Activated CD8-positive, alpha-beta T cell treated with anti-CD3 and anti-CD28 coated beads for 36 hours (primary cell): ENCODE measurements at regions not wholly inside any gene's neighbourhood (a gene's known extent, or its start where the extent isn't known, plus 50 kb on each side); places are given as distances from the start of the nearest gene placed in this dataset.
"Not testable (repeated sequence)": the region's sequence is repeated elsewhere in the genome, so short reads cannot be mapped to it uniquely, and the experiment has no call there.

Experiments used
- ATAC-seq: fragments of 200-7000 bp; cut with Tn5 transposase; one replicate; pipeline ENCODE4 v1.10.0; 2021; ENCODE audit warnings: mild to moderate bottlenecking, moderate library complexity
- CTCF ChIA-PET: fragments of 350-600 bp; sonication (Branson Sonifier 250); formaldehyde crosslinking; loops from one replicate; lab custom pipeline; 2021; ENCODE audit warnings: antibody characterized with exemption; lab: Charles Lee
- POLR2A ChIA-PET: fragments of 350-600 bp; sonication (Branson Sonifier 250); formaldehyde crosslinking; loops from one replicate; lab custom pipeline; 2021; ENCODE audit warnings: antibody characterized with exemption; lab: Charles Lee
- DNase-seq: peaks from one replicate; pipeline ENCODE4 v3.0.0-alpha.2; 2020
- H3K27ac Mint-ChIP-seq: one replicate; pipeline ENCODE4 v1.8.0; 2021; ENCODE audit warnings: mild to moderate bottlenecking, mixed read lengths
- H3K27me3 Mint-ChIP-seq: one replicate; pipeline ENCODE4 v1.8.0; 2021; ENCODE audit warnings: mixed read lengths
- H3K36me3 Mint-ChIP-seq: one replicate; pipeline ENCODE4 v1.8.0; 2021; ENCODE audit warnings: low read depth, mixed read lengths
- H3K4me1 Mint-ChIP-seq: one replicate; pipeline ENCODE4 v1.8.0; 2021; ENCODE audit warnings: low read depth, mixed read lengths
- H3K4me3 Mint-ChIP-seq: one replicate; pipeline ENCODE4 v1.8.0; 2021; ENCODE audit warnings: mild to moderate bottlenecking, moderate library complexity, mixed read lengths
- H3K9me3 Mint-ChIP-seq: one replicate; pipeline ENCODE4 v1.8.0; 2021; ENCODE audit warnings: mixed read lengths
- CTCF ChIP-seq: fragments of 200-600 bp; IDR thresholded peaks from one replicate; pipeline ENCODE4 v1.8.0; 2022; ENCODE audit warnings: antibody characterized with exemption, mild to moderate bottlenecking
- intact Hi-C: fragments of 100-400 bp; cut with micrococcal nuclease; formaldehyde crosslinking; loops from one replicate; pipeline ENCODE4 v1.10.0; 2022

- ChIA-PET POLR2A (interaction anchor here (0.7 kb wide), 1 partner anchor 678 kb away, joined by 3 read pairs; no protein-coding TSS in a partner anchor), CTCF (no interaction called here)
Measured at GRCh38 chr5:62825623-62826220, 247.1 kb downstream of the LRRC70 start.

GRCh38 chr5:62824936-62825335, 246.3 kb downstream of the LRRC70 start:
- DNase-seq: no peak
- Mint-ChIP-seq H3K4me3 (no peak overlapping the region), H3K27me3 (peaks cover 2% of the 10 kb centered on the region), H3K27ac (no peak overlapping the region), H3K9me3 (no peaks in the 10 kb centered on the region), H3K4me1 (no peaks in the 10 kb centered on the region), H3K36me3 (no peaks in the 10 kb centered on the region)
- no peak for ATAC-seq
- intact Hi-C loops: no loop called here
- POLR2A ChIA-PET: no interaction called here
- no peak for TF ChIP-seq CTCF
- CTCF ChIA-PET: no interaction called here

More at GRCh38 chr5:62825623-62826220, 247.1 kb downstream of the LRRC70 start:
- intact Hi-C loops: no loop called here
- no peaks in the 10 kb centered on the region for H3K9me3 Mint-ChIP-seq
- no peaks in the 10 kb centered on the region for H3K4me1 Mint-ChIP-seq
- H3K4me3 Mint-ChIP-seq: no peak overlapping the region
- no peaks in the 10 kb centered on the region for H3K36me3 Mint-ChIP-seq
- H3K27ac Mint-ChIP-seq: no peak overlapping the region
- TF ChIP-seq CTCF: no peak
- H3K27me3 Mint-ChIP-seq: peaks cover 2% of the 10 kb centered on the region
- ATAC-seq: no peak
- no peak for DNase-seq

DNA sequence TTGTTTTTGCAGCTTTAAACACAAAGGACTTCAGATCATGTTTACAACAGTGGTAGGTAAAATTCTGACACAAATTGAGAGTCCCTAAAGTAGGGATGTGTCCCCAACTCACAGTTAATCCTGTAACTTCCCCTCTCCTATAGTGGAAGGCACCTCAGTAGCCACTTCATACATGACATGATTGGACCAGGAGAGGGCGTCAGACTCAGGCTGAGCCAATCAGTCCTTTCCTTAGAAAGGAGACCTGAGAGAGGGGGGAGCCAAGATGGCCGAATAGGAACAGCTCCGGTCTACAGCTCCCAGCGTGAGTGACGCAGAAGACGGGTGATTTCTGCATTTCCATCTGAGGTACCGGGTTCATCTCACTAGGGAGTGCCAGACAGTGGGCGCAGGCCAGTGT, 238.4 kb downstream of the LRRC70 start:
- H3K27me3 Mint-ChIP-seq, H3K4me3 Mint-ChIP-seq, POLR2A ChIA-PET, H3K27ac Mint-ChIP-seq, CTCF ChIA-PET, DNase-seq, H3K9me3 Mint-ChIP-seq, ATAC-seq, intact Hi-C loops, H3K36me3 Mint-ChIP-seq, H3K4me1 Mint-ChIP-seq: not testable (repeated sequence)

- no peak for TF ChIP-seq CTCF
- ChIA-PET POLR2A (no interaction called here), CTCF (no interaction called here)
- DNase-seq (no peak), ATAC-seq (no peak)
- Mint-ChIP-seq H3K27ac (no peak overlapping the region), H3K27me3 (peaks cover 4% of the 10 kb centered on the region), H3K36me3 (no peaks in the 10 kb centered on the region), H3K4me1 (no peaks in the 10 kb centered on the region), H3K9me3 (no peaks in the 10 kb centered on the region), H3K4me3 (no peak overlapping the region)
- intact Hi-C loops: no loop called here
Measured at GRCh38 chr5:62814991-62815390, 236.4 kb downstream of the LRRC70 start.

DNA sequence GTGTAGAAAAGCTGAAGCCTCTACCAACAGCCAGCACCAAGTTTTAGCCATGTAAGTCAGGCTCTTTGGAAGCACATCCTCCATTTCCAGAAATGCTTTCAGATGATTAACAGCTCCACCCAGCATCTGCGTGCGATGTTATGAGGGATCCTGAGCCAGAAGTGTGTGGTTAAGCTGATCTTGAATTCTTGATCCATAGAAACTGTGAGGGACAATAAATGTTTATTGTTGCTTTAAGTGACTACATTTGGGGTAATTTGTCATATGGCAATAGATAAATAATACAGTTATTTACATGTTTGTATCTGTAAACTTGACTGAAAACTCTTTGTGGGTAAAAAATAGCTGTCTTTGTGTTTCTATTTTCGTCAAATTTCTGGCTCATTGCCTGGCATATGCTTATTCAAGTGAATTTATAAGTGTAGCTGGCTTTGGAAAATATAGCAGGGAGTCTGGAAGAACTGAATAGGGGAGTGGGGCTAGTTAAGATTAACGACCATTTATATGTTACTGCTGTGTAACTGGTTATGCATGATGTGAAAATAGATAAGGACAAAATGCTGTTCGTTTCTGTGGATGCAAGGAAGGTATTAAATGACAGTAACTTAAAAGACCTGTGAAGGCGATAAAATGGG, 234.1 kb downstream of the LRRC70 start:
- intact Hi-C loops: no loop called here
- H3K36me3 Mint-ChIP-seq: no peaks in the 10 kb centered on the region
- ChIA-PET CTCF (no interaction called here), POLR2A (no interaction called here)
- H3K27me3 Mint-ChIP-seq: peaks cover 5% of the 10 kb centered on the region
- H3K4me1 Mint-ChIP-seq: no peaks in the 10 kb centered on the region
- no peak for TF ChIP-seq CTCF
- H3K4me3 Mint-ChIP-seq: no peak overlapping the region
- DNase-seq (no peak), ATAC-seq (no peak)
- no peaks in the 10 kb centered on the region for H3K9me3 Mint-ChIP-seq
- no peak overlapping the region for H3K27ac Mint-ChIP-seq

GRCh38 chr5:62804819-62805218, 226.2 kb downstream of the LRRC70 start:
- CTCF ChIA-PET, H3K4me1 Mint-ChIP-seq, intact Hi-C loops, H3K9me3 Mint-ChIP-seq, H3K4me3 Mint-ChIP-seq, DNase-seq, POLR2A ChIA-PET, H3K27ac Mint-ChIP-seq, ATAC-seq, H3K27me3 Mint-ChIP-seq, H3K36me3 Mint-ChIP-seq: not testable (repeated sequence)
